ENCODE measurements at regions not wholly inside any gene's neighbourhood (a gene's known extent, or its start where the extent isn't known, plus 50 kb on each side); places are given as distances from the start of the nearest gene placed in this dataset.

DNA sequence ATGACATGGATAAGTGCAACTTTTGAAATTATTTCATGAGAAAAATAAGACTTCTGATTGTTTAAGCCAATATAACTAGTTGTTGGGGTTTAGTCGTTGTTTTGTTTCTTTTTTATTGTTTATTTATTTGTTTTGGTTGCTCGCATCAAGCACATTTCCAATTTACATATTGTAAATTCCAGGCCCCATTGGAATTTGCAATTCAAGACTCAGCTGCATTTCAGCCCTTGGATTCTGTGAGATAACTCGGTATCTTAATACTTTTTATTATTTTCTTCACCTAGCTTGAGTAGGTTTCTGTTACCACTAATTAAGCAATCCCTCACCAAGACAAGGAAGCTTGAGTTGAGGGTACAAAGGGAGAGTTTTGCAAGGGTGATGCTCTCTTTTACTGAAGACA is 318.3 kb upstream of the GATB start:
- TF ChIP-seq, protein P1, sequence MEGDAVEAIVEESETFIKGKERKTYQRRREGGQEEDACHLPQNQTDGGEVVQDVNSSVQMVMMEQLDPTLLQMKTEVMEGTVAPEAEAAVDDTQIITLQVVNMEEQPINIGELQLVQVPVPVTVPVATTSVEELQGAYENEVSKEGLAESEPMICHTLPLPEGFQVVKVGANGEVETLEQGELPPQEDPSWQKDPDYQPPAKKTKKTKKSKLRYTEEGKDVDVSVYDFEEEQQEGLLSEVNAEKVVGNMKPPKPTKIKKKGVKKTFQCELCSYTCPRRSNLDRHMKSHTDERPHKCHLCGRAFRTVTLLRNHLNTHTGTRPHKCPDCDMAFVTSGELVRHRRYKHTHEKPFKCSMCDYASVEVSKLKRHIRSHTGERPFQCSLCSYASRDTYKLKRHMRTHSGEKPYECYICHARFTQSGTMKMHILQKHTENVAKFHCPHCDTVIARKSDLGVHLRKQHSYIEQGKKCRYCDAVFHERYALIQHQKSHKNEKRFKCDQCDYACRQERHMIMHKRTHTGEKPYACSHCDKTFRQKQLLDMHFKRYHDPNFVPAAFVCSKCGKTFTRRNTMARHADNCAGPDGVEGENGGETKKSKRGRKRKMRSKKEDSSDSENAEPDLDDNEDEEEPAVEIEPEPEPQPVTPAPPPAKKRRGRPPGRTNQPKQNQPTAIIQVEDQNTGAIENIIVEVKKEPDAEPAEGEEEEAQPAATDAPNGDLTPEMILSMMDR (IDR thresholded peaks at IDR 0.05), result no peak
- TF ChIP-seq POLR2A (IDR thresholded peaks at IDR 0.05), result no peak
